H9 (cell line): ENCODE measurements at regions not wholly inside any gene's neighbourhood (a gene's known extent, or its start where the extent isn't known, plus 50 kb on each side); places are given as distances from the start of the nearest gene placed in this dataset.

Experiments used
- DNase-seq: peaks from one replicate; pipeline ENCODE4 v3.0.0-alpha.2; 2017
- H2AFZ ChIP-seq: one replicate; pipeline ENCODE4 v1.6.1; 2013; ENCODE audit warnings: mild to moderate bottlenecking, low read length, control low read depth, moderate library complexity
- H2AK5ac ChIP-seq: 2 replicates; pipeline ENCODE4 v1.6.1; 2013; ENCODE audit warnings: low read length, control low read depth, mixed read lengths; ENCODE audit not compliant: insufficient read length
- H2BK120ac ChIP-seq: one replicate; pipeline ENCODE4 v1.6.1; 2013; ENCODE audit warnings: low read depth, mild to moderate bottlenecking, low read length, control low read depth, inconsistent platforms; ENCODE audit not compliant: poor library complexity, severe bottlenecking
- H2BK12ac ChIP-seq: 2 replicates; pipeline ENCODE4 v1.6.1; 2013; ENCODE audit warnings: low read length, control low read depth, mixed read lengths, low read depth; ENCODE audit not compliant: insufficient read length
- H2BK15ac ChIP-seq: 2 replicates; pipeline ENCODE4 v1.6.1; 2013; ENCODE audit warnings: low read depth, low read length, control low read depth
- H2BK20ac ChIP-seq: one replicate; pipeline ENCODE4 v1.6.1; 2013; ENCODE audit warnings: low read depth, mild to moderate bottlenecking, low read length, control low read depth, inconsistent platforms; ENCODE audit not compliant: poor library complexity, severe bottlenecking
- H2BK5ac ChIP-seq: 2 replicates; pipeline ENCODE4 v1.6.1; 2013; ENCODE audit warnings: low read length, control low read depth, mixed read lengths; ENCODE audit not compliant: insufficient read length
- H3K14ac ChIP-seq: 2 replicates; pipeline ENCODE4 v1.6.1; 2013; ENCODE audit warnings: low read length, control low read depth; ENCODE audit not compliant: insufficient read depth
- H3K18ac ChIP-seq: 2 replicates; pipeline ENCODE4 v1.6.1; 2013; ENCODE audit warnings: low read depth, mild to moderate bottlenecking, mixed read lengths, low read length, control low read depth; ENCODE audit not compliant: insufficient read length
- H3K23ac ChIP-seq: 2 replicates; pipeline ENCODE4 v1.6.1; 2013; ENCODE audit warnings: low read length, control low read depth, mixed read lengths, low read depth; ENCODE audit not compliant: insufficient read length
- H3K23me2 ChIP-seq: 2 replicates; pipeline ENCODE4 v1.6.1; 2013; ENCODE audit warnings: low read depth, mild to moderate bottlenecking, mixed read lengths, low read length, control low read depth; ENCODE audit not compliant: insufficient read length, poor library complexity, severe bottlenecking
- H3K27ac ChIP-seq: 2 replicates; pipeline ENCODE4 v1.5.1; 2013; ENCODE audit warnings: low read length, control low read depth, mixed read lengths, low read depth; ENCODE audit not compliant: insufficient read length
- H3K27me3 ChIP-seq: 2 replicates; pipeline ENCODE4 v1.6.1; 2013; ENCODE audit warnings: low read length, control low read depth, inconsistent platforms; ENCODE audit not compliant: insufficient read depth
- H3K4ac ChIP-seq: 2 replicates; pipeline ENCODE4 v1.6.1; 2013; ENCODE audit warnings: low read depth, mild to moderate bottlenecking, control low read depth, inconsistent platforms, low read length, moderate library complexity
- H3K4me1 ChIP-seq: 2 replicates; pipeline ENCODE4 v1.6.1; 2013; ENCODE audit warnings: low read length, control low read depth, inconsistent platforms; ENCODE audit not compliant: insufficient read depth
- H3K4me2 ChIP-seq: 2 replicates; pipeline ENCODE4 v1.6.1; 2013; ENCODE audit warnings: low read length, control low read depth, mixed read lengths; ENCODE audit not compliant: insufficient read length, insufficient read depth
- H3K56ac ChIP-seq: 2 replicates; pipeline ENCODE4 v1.6.1; 2013; ENCODE audit warnings: low read depth, mild to moderate bottlenecking, mixed read lengths, low read length, control low read depth; ENCODE audit not compliant: insufficient read length
- H3K79me1 ChIP-seq: 2 replicates; pipeline ENCODE4 v1.6.1; 2013; ENCODE audit warnings: low read depth, mild to moderate bottlenecking, moderate library complexity, low read length, control low read depth, inconsistent platforms; ENCODE audit not compliant: insufficient read depth, poor library complexity, severe bottlenecking
- H3K79me2 ChIP-seq: 2 replicates; pipeline ENCODE4 v1.6.1; 2013; ENCODE audit warnings: low read length, control low read depth, inconsistent platforms; ENCODE audit not compliant: insufficient read depth
- H3K9ac ChIP-seq: 2 replicates; pipeline ENCODE4 v1.6.1; 2013; ENCODE audit warnings: low read length, control low read depth, mixed read lengths; ENCODE audit not compliant: insufficient read length; ENCODE audit errors: extremely low read depth
- H3K9me3 ChIP-seq: one replicate; pipeline ENCODE4 v1.6.1; 2013; ENCODE audit warnings: low read depth, low read length, inconsistent platforms; ENCODE audit not compliant: control insufficient read depth
- H3T11ph ChIP-seq: one replicate; pipeline ENCODE4 v1.6.1; 2013; ENCODE audit warnings: mild to moderate bottlenecking, low read length, control low read depth, inconsistent platforms
- H4K20me1 ChIP-seq: one replicate; pipeline ENCODE4 v1.6.1; 2013; ENCODE audit not compliant: control insufficient read depth, insufficient read length, insufficient read depth
- H4K5ac ChIP-seq: 2 replicates; pipeline ENCODE4 v1.6.1; 2013; ENCODE audit warnings: low read depth, mild to moderate bottlenecking, mixed read lengths, low read length, control low read depth; ENCODE audit not compliant: insufficient read length
- H4K8ac ChIP-seq: replicated peaks from 2 replicates; pipeline ENCODE4 v1.6.1; 2013; ENCODE audit warnings: low read length, control low read depth, mixed read lengths, low read depth; ENCODE audit not compliant: insufficient read length
- H4K91ac ChIP-seq: 2 replicates; pipeline ENCODE4 v1.6.1; 2013; ENCODE audit warnings: low read depth, mild to moderate bottlenecking, moderate library complexity, mixed read lengths, low read length, control low read depth; ENCODE audit not compliant: insufficient read length
- H3K27ac Mint-ChIP-seq, 3 experiments: 2 replicates in 2 of 3; 3 replicates in 1 of 3; pipeline ENCODE4 v1.8.0; 2020 to 2021; ENCODE audit warnings: mixed read lengths in 3 of 3, mild to moderate bottlenecking in 1 of 3, moderate library complexity in 1 of 3
- H3K27me3 Mint-ChIP-seq: 2 replicates; pipeline ENCODE4 v1.8.0; 2021; ENCODE audit warnings: low read depth, mild to moderate bottlenecking, moderate library complexity, mixed read lengths
- H3K36me3 Mint-ChIP-seq, 3 experiments: 2 replicates in 2 of 3; 3 replicates in 1 of 3; pipeline ENCODE4 v1.8.0; 2020 to 2021; ENCODE audit warnings: low read depth in 3 of 3, mixed read lengths in 3 of 3; ENCODE audit not compliant: insufficient read depth in 1 of 3
- H3K4me1 Mint-ChIP-seq, 2 experiments: 2 replicates each; pipeline ENCODE4 v1.8.0; 2020; ENCODE audit warnings: mixed read lengths in 2 of 2
- H3K4me3 Mint-ChIP-seq, 2 experiments: 2 replicates in 1 of 2; 3 replicates in 1 of 2; pipeline ENCODE4 v1.8.0; 2020 to 2021; ENCODE audit warnings: mild to moderate bottlenecking in 2 of 2, mixed read lengths in 2 of 2, moderate library complexity in 1 of 2
- H3K9me3 Mint-ChIP-seq, 2 experiments: 2 replicates in 1 of 2; 3 replicates in 1 of 2; pipeline ENCODE4 v1.8.0; 2020; ENCODE audit warnings: mild to moderate bottlenecking in 2 of 2, mixed read lengths in 2 of 2, moderate library complexity in 1 of 2
- CTCF ChIP-seq: fragments of 200-600 bp; sonication (generic); conservative IDR thresholded peaks from 3 replicates; pipeline ENCODE4 v1.8.0; 2021; ENCODE audit warnings: antibody characterized with exemption, mild to moderate bottlenecking
- WGBS: extraction: QIAGEN DNeasy Blood & Tissue Kit; methylation state at CpG from one replicate; pipeline ENCODE4 v1.1.7; 2013; ENCODE audit warnings: missing lambda C conversion rate, low lambda C conversion rate, mixed read lengths; ENCODE audit not compliant: insufficient read length; ENCODE audit errors: extremely low coverage; 5-methylcytosine and 5-hydroxymethylcytosine counted together

GRCh38 chr5:87787625-87788256 is 375.0 kb upstream of the CCNH start:
- Histone ChIP-seq H3K27me3 (no peaks in the 10 kb centered on the region), H3K4ac (no peak overlapping the region), H2BK12ac (no peak overlapping the region), H2AFZ (no peak overlapping the region), H3K9me3 (no peaks in the 10 kb centered on the region), H3K23ac (no peak overlapping the region), H3K27ac (no peak overlapping the region), H4K20me1 (no peaks in the 10 kb centered on the region), H3K56ac (no peak overlapping the region), H3K18ac (no peak overlapping the region), H3K23me2 (no peaks in the 10 kb centered on the region), H4K8ac (no peak overlapping the region), H2BK20ac (no peak overlapping the region), H4K91ac (no peak overlapping the region), H2BK120ac (no peak overlapping the region), H3K4me1 (no peaks in the 10 kb centered on the region; the same call in 1 of the 2 replicates), H2BK5ac (no peak overlapping the region), H4K5ac (no peak overlapping the region), H2AK5ac (no peak overlapping the region), H3T11ph (no peak overlapping the region), H3K79me2 (no peaks in the 10 kb centered on the region), H3K9ac (no peak overlapping the region), H3K14ac (no peak overlapping the region), H3K79me1 (no peaks in the 10 kb centered on the region), H3K4me2 (peak overlapping the region; percentile 33), H2BK15ac (no peak overlapping the region)
- no peaks in the 10 kb centered on the region for H3K36me3 Mint-ChIP-seq
- peak overlapping the region in 1 of 3 experiments; percentile 68; a peak in 1 of 7 replicates for H3K27ac Mint-ChIP-seq
- DNase-seq, result peak; percentile 44
- peaks cover 80% of the 10 kb centered on the region for H3K27me3 Mint-ChIP-seq
- peaks cover 25 to 27% of the 10 kb centered on the region in 2 experiments for H3K4me1 Mint-ChIP-seq
- no peak overlapping the region for H3K4me3 Mint-ChIP-seq
- WGBS, result no CpG with 5 or more reads among the region's 2 CpGs
- TF ChIP-seq CTCF, result no peak
- peaks cover 0 to 3% of the 10 kb centered on the region in 2 experiments; a peak in 2 of 5 replicates for H3K9me3 Mint-ChIP-seq
